AG04449 (cell line): ENCODE measurements at regions not wholly inside any gene's neighbourhood (a gene's known extent, or its start where the extent isn't known, plus 50 kb on each side); places are given as distances from the start of the nearest gene placed in this dataset.
"Not testable (repeated sequence)": the region's sequence is repeated elsewhere in the genome, so short reads cannot be mapped to it uniquely, and the experiment has no call there.

Experiments used
- CTCF ChIA-PET: fragments of 350-600 bp; formaldehyde crosslinking; extraction: SDS; loops from one replicate; lab custom pipeline; 2021; ENCODE audit warnings: antibody characterized with exemption; lab: Yijun Ruan, JAX
- POLR2A ChIA-PET: fragments of 400-600, 350-600 bp; formaldehyde crosslinking; extraction: SDS; loops from one replicate; lab custom pipeline; 2020; ENCODE audit warnings: antibody characterized with exemption, inconsistent platforms; lab: Yijun Ruan, JAX
- DNase-seq: peaks from one replicate; pipeline ENCODE4 v3.0.0-alpha.2; 2010; ENCODE audit warnings: low read depth, low spot score
- H3K4me3 ChIP-seq: 2 replicates; pipeline ENCODE4 v1.5.1; 2011; ENCODE audit warnings: low read depth, mild to moderate bottlenecking, control low read depth, low read length
- TF ChIP-seq, protein P1 (sequence below): IDR thresholded peaks from one replicate; pipeline ENCODE4 v1.5.1; 2011; ENCODE audit warnings: mild to moderate bottlenecking, moderate library complexity, low read length, control low read depth, inconsistent platforms; ENCODE audit not compliant: insufficient read depth; ENCODE audit errors: missing control alignments

DNA sequence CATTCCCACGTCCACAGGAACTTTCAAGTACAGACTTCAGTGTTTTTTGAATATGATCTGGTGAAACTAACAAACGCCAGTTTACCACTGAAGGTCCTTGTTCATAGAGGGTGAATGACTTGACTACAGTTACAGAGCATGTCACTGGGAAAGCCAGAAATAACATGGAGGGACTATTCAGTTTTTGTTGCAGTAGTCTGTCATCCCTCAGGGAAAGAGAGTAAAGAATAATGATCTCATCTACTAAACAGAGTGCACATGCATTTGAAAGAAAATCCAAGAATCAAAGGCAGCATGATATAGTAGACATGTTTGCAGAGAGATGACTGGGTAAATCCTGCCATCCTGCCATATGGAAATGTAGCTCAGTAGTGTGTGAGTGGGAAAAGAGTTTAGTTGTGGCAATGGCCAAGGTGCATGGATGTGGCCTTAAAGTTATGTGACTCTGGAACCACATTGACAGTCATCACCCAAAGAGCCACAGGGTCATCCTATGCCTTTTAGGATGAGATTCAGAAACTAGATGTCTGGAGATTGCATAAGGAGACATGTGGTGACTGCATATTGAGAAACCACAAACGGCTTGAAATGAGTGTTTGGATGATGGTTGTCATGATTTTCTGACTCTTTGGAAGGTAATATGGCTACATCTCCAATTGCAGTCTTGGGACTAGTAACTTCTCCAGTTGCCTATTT is 125.3 kb upstream of the ZEB2 start:
- POLR2A ChIA-PET: no interaction called here
- H3K4me3 ChIP-seq: no peak overlapping the region
- CTCF ChIA-PET: no interaction called here
- TF ChIP-seq, protein P1, sequence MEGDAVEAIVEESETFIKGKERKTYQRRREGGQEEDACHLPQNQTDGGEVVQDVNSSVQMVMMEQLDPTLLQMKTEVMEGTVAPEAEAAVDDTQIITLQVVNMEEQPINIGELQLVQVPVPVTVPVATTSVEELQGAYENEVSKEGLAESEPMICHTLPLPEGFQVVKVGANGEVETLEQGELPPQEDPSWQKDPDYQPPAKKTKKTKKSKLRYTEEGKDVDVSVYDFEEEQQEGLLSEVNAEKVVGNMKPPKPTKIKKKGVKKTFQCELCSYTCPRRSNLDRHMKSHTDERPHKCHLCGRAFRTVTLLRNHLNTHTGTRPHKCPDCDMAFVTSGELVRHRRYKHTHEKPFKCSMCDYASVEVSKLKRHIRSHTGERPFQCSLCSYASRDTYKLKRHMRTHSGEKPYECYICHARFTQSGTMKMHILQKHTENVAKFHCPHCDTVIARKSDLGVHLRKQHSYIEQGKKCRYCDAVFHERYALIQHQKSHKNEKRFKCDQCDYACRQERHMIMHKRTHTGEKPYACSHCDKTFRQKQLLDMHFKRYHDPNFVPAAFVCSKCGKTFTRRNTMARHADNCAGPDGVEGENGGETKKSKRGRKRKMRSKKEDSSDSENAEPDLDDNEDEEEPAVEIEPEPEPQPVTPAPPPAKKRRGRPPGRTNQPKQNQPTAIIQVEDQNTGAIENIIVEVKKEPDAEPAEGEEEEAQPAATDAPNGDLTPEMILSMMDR: no peak
- no peak for DNase-seq

DNA sequence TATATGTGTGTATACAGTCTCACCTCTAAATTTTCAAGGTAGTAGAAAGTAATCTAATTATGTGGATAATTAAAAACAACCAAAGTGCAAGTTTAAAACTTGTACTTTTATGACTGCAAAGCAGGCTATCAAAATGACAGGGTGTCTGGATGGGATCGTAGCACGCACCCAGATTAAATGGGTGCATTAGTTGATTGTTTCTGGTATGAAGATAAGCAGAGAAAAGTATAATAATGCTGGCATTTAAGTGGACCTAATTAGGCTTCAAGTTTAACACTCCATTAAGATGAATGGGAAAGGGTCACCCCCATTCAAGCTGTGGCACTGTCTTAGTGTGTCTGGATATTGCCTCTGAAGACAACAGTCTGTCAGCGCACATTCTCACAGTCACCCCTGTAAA is 124.6 kb upstream of the ZEB2 start:
- DNase-seq: no peak
- H3K4me3 ChIP-seq: no peak overlapping the region
- ChIA-PET POLR2A (no interaction called here), CTCF (no interaction called here)
- TF ChIP-seq, protein P1: no peak

DNA sequence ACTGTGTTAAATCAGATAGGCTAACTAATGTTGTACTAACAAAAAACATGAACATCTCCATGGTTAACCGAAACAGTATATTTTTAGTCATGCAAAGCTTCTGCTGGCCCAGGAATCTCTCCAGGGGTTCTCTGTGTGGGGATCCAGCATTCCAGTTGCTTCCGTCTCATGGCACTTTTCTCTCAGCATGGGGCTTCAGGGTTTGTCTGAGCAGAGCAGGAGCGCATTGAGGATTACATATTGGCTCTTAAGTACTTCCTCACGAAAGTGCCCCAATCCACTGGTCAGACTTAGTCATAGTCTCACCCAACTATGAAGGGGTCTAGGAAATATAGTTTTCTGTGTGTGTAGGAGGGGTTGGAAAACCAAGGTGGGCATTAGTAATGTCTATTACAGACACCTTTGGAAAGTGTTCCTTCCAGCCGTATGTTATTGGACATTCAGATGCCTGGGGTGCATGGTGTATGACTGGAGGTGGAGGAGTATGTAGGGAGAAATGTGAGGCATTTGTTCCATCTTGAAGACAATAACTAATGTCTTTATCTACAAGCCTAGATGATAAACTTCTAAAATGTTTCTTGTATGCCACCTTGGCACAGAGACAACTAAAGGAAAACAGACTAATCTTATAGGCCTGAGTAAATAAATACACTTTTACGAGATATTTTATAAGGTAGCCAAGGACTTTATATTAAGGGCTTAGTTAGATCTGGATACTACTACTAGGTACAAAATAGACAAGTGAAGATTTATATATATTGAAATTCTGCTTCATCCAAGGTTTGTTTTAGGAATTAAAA is 123.8 kb upstream of the ZEB2 start:
- no peak overlapping the region for H3K4me3 ChIP-seq
- POLR2A ChIA-PET: no interaction called here
- CTCF ChIA-PET: no interaction called here
- TF ChIP-seq, protein P1: no peak
- no peak for DNase-seq

DNA sequence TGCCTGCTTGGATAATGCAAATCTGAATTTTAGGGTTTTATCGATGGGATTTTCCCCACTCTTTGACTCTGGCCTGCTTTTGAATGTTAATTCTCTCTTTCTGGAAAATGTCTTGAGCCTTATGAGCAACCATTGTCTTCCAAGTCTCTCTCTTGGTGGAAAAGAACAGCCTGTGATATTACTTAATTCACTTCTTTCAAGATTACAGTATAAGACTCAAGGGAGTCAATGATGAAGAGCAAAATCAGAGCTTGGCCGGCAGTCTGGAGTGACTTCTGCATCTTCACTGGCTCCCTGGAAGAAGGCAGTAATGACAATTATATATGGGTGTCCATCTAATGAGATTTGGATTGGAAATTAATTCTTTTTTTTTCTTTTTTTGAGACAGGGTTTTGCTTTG is 122.9 kb upstream of the ZEB2 start:
- ChIA-PET CTCF (no interaction called here), POLR2A (interaction anchor here (0.6 kb wide), 1 partner anchor 376 kb away, joined by 3 read pairs; no protein-coding TSS in a partner anchor)
- TF ChIP-seq, protein P1: no peak
- DNase-seq: no peak
- no peak overlapping the region for H3K4me3 ChIP-seq

DNA sequence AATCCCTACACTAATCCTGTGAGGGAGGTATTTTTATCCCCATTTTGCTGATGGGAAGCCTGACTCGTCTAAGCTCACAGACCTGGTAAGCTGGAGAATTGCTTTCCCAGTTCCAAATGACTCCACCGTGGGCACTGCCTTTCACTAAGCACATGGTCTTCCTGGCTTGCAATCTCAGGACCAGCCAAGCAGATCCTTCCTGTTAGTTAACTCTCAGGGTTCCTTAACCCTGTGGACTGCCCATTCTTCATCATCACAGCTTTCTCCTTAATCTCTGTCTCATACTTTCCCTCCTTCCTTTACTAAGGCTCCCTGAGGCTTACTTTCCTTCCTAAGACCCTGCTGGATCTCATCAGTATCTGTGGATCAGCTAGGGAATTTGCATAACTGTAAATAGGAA is 122.2 kb upstream of the ZEB2 start:
- ChIA-PET CTCF (no interaction called here), POLR2A (no interaction called here)
- TF ChIP-seq, protein P1: no peak
- no peak overlapping the region for H3K4me3 ChIP-seq
- DNase-seq: no peak

DNA sequence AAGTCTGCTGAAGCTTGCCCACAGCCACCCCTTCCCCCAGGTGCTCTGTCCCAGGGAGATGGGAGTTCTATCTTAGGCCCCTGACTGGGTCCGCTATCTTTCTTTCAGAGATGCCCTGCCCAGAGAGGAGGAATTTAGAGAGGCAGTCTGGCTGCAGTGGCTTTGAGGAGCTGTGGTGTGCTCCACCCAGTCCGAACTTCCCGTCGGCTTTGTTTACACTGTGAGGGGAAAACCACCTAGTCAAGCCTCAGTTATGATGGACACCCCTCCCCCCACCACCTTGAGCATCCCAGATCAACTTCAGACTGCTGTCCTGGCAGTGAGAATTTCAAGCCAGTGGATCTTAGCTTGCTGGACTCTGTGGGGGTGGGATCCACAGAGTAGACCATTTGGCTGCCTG is 118.3 kb upstream of the ZEB2 start:
- DNase-seq, H3K4me3 ChIP-seq, CTCF ChIA-PET, POLR2A ChIA-PET: not testable (repeated sequence)

DNA sequence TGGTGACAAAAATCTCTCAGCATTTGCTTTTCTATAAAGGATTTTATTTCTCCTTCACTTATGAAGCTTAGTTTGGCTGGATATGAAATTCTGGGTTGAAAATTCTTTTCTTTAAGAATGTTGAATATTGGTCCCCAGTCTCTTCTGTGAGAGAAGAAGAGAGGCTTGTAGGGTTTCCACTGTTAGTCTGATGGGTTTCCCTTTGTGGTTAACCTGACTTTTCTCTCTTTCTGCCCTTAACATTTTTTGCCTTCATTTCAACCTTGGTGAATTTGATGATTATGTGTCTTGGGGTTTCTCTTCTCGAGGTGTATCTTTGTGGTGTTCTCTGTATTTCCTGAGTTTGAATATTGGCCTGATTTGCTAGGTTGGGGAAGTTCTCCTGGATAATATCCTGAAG is 116.9 kb upstream of the ZEB2 start:
- DNase-seq, POLR2A ChIA-PET, H3K4me3 ChIP-seq, CTCF ChIA-PET: not testable (repeated sequence)
